ENCODE measurements at regions not wholly inside any gene's neighbourhood (a gene's known extent, or its start where the extent isn't known, plus 50 kb on each side); places are given as distances from the start of the nearest gene placed in this dataset.

DNA sequence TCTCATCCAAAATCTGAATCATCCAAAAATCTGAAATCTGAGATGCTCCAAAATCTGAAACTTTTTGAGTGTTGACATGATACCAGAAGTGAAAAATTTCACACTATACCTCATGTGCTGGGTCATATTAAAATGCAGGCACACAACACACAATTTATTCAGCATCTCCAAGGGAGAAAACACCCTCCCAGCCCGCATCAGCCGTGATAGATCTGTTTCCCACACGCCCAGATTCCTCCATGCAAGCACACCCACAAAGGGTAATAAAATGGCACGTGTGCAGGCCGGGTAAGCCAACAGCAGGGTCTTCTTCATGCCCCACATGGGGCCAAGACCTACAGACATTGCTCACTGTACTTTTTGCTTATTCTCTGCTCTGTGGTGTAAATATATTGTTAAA is 173.1 kb upstream of the FERD3L start:
- TF ChIP-seq, protein P1, sequence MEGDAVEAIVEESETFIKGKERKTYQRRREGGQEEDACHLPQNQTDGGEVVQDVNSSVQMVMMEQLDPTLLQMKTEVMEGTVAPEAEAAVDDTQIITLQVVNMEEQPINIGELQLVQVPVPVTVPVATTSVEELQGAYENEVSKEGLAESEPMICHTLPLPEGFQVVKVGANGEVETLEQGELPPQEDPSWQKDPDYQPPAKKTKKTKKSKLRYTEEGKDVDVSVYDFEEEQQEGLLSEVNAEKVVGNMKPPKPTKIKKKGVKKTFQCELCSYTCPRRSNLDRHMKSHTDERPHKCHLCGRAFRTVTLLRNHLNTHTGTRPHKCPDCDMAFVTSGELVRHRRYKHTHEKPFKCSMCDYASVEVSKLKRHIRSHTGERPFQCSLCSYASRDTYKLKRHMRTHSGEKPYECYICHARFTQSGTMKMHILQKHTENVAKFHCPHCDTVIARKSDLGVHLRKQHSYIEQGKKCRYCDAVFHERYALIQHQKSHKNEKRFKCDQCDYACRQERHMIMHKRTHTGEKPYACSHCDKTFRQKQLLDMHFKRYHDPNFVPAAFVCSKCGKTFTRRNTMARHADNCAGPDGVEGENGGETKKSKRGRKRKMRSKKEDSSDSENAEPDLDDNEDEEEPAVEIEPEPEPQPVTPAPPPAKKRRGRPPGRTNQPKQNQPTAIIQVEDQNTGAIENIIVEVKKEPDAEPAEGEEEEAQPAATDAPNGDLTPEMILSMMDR (IDR thresholded peaks at IDR 0.05): no peak
- no peak for TF ChIP-seq POLR2A (IDR thresholded peaks at IDR 0.05)

All from breast epithelium (tissue), 3 donors.